ENCODE measurements at regions not wholly inside any gene's neighbourhood (a gene's known extent, or its start where the extent isn't known, plus 50 kb on each side); places are given as distances from the start of the nearest gene placed in this dataset.
"Not testable (repeated sequence)": the region's sequence is repeated elsewhere in the genome, so short reads cannot be mapped to it uniquely, and the experiment has no call there.

GRCh38 chr1:146284760-146285159 lies 55.9 kb upstream of the NOTCH2NLA start:
- DNase-seq; H3K4me3 ChIP-seq; BruUV-seq (replicated peaks); H3K4me2 ChIP-seq; H3K79me2 ChIP-seq (ENCODE audit: low read depth); H3K27ac ChIP-seq; intact Hi-C loops (cut with micrococcal nuclease; ENCODE audit: unreplicated experiment); H4K20me1 ChIP-seq (ENCODE audit: insufficient read depth); H3K9me3 ChIP-seq (ENCODE audit: insufficient read depth, low read depth); H3K4me1 ChIP-seq (replicated peaks; ENCODE audit: insufficient read depth); H3K36me3 ChIP-seq (ENCODE audit: low read depth); H3K27me3 ChIP-seq (ENCODE audit: insufficient read depth, low read depth); CTCF ChIA-PET; H3F3A ChIP-seq (ENCODE audit: insufficient read depth, low read depth); H3K9me2 ChIP-seq (ENCODE audit: insufficient read depth); H2AFZ ChIP-seq; POLR2A ChIA-PET (ENCODE audit: unreplicated experiment): not testable (repeated sequence)

GRCh38 chr1:146283527-146283880 lies 54.7 kb upstream of the NOTCH2NLA start:
- H3K9me2 ChIP-seq (ENCODE audit: insufficient read depth); H2AFZ ChIP-seq; H3K27me3 ChIP-seq (ENCODE audit: insufficient read depth, low read depth); CTCF ChIA-PET; H3K79me2 ChIP-seq (ENCODE audit: low read depth); H3K36me3 ChIP-seq (ENCODE audit: low read depth); H3F3A ChIP-seq (ENCODE audit: insufficient read depth, low read depth); BruUV-seq (replicated peaks); H4K20me1 ChIP-seq (ENCODE audit: insufficient read depth); H3K4me2 ChIP-seq; DNase-seq; H3K4me3 ChIP-seq; POLR2A ChIA-PET (ENCODE audit: unreplicated experiment); intact Hi-C loops (cut with micrococcal nuclease; ENCODE audit: unreplicated experiment); H3K9me3 ChIP-seq (ENCODE audit: insufficient read depth, low read depth); H3K4me1 ChIP-seq (replicated peaks; ENCODE audit: insufficient read depth); H3K27ac ChIP-seq: not testable (repeated sequence)

- H3K36me3 ChIP-seq (ENCODE audit: low read depth); H4K20me1 ChIP-seq (ENCODE audit: insufficient read depth); H3K9me2 ChIP-seq (ENCODE audit: insufficient read depth); H2AFZ ChIP-seq; H3K79me2 ChIP-seq (ENCODE audit: low read depth); H3K4me1 ChIP-seq (replicated peaks; ENCODE audit: insufficient read depth); H3K27ac ChIP-seq; DNase-seq; H3K4me2 ChIP-seq; H3K27me3 ChIP-seq (ENCODE audit: insufficient read depth, low read depth); H3F3A ChIP-seq (ENCODE audit: insufficient read depth, low read depth); BruUV-seq (replicated peaks); H3K9me3 ChIP-seq (ENCODE audit: insufficient read depth, low read depth); intact Hi-C loops (cut with micrococcal nuclease; ENCODE audit: unreplicated experiment); CTCF ChIA-PET; H3K4me3 ChIP-seq; POLR2A ChIA-PET (ENCODE audit: unreplicated experiment): not testable (repeated sequence)
Measured at GRCh38 chr1:146282807-146283526, 54.1 kb upstream of the NOTCH2NLA start.

GRCh38 chr1:146281522-146281921 lies 52.7 kb upstream of the NOTCH2NLA start:
- H3K4me2 ChIP-seq; BruUV-seq (replicated peaks); H3F3A ChIP-seq (ENCODE audit: insufficient read depth, low read depth); H4K20me1 ChIP-seq (ENCODE audit: insufficient read depth); H2AFZ ChIP-seq; H3K27me3 ChIP-seq (ENCODE audit: insufficient read depth, low read depth); H3K79me2 ChIP-seq (ENCODE audit: low read depth); H3K4me1 ChIP-seq (replicated peaks; ENCODE audit: insufficient read depth); DNase-seq; intact Hi-C loops (cut with micrococcal nuclease; ENCODE audit: unreplicated experiment); H3K9me3 ChIP-seq (ENCODE audit: insufficient read depth, low read depth); H3K4me3 ChIP-seq; H3K27ac ChIP-seq; CTCF ChIA-PET; H3K36me3 ChIP-seq (ENCODE audit: low read depth); H3K9me2 ChIP-seq (ENCODE audit: insufficient read depth); POLR2A ChIA-PET (ENCODE audit: unreplicated experiment): not testable (repeated sequence)

GRCh38 chr1:146278758-146279157 lies 49.9 kb upstream of the NOTCH2NLA start:
- H3F3A ChIP-seq (ENCODE audit: insufficient read depth, low read depth); H3K27me3 ChIP-seq (ENCODE audit: insufficient read depth, low read depth); DNase-seq; intact Hi-C loops (cut with micrococcal nuclease; ENCODE audit: unreplicated experiment); H3K36me3 ChIP-seq (ENCODE audit: low read depth); H4K20me1 ChIP-seq (ENCODE audit: insufficient read depth); H2AFZ ChIP-seq; H3K27ac ChIP-seq; BruUV-seq (replicated peaks); H3K4me3 ChIP-seq; H3K9me3 ChIP-seq (ENCODE audit: insufficient read depth, low read depth); POLR2A ChIA-PET (ENCODE audit: unreplicated experiment); H3K9me2 ChIP-seq (ENCODE audit: insufficient read depth); H3K79me2 ChIP-seq (ENCODE audit: low read depth); H3K4me2 ChIP-seq; H3K4me1 ChIP-seq (replicated peaks; ENCODE audit: insufficient read depth); CTCF ChIA-PET: not testable (repeated sequence)
